ENCODE measurements at regions not wholly inside any gene's neighbourhood (a gene's known extent, or its start where the extent isn't known, plus 50 kb on each side); places are given as distances from the start of the nearest gene placed in this dataset.

GRCh38 chr21:25139414-25139813, 467.9 kb downstream of the MRPL39 start:
- Histone ChIP-seq H3K4me3 (no peak overlapping the region), H3K36me3 (no peaks in the 10 kb centered on the region), H3K4me1 (no peaks in the 10 kb centered on the region), H3K9me3 (peaks cover 0 to 2% (median 0%) of the 10 kb centered on the region in 4 donors), H3K27ac (no peak overlapping the region), H3K27me3 (no peaks in the 10 kb centered on the region)
- intact Hi-C loops (cut with DNase I), result no loop called here
- TF ChIP-seq POLR2AphosphoS5 (IDR thresholded peaks at IDR 0.05) (no peak), EP300 (IDR thresholded peaks at IDR 0.05) (no peak), POLR2A (IDR thresholded peaks at IDR 0.05) (no peak)
- TF ChIP-seq, protein P1, sequence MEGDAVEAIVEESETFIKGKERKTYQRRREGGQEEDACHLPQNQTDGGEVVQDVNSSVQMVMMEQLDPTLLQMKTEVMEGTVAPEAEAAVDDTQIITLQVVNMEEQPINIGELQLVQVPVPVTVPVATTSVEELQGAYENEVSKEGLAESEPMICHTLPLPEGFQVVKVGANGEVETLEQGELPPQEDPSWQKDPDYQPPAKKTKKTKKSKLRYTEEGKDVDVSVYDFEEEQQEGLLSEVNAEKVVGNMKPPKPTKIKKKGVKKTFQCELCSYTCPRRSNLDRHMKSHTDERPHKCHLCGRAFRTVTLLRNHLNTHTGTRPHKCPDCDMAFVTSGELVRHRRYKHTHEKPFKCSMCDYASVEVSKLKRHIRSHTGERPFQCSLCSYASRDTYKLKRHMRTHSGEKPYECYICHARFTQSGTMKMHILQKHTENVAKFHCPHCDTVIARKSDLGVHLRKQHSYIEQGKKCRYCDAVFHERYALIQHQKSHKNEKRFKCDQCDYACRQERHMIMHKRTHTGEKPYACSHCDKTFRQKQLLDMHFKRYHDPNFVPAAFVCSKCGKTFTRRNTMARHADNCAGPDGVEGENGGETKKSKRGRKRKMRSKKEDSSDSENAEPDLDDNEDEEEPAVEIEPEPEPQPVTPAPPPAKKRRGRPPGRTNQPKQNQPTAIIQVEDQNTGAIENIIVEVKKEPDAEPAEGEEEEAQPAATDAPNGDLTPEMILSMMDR (IDR thresholded peaks at IDR 0.05), result no peak
- no peak for DNase-seq
- 70 to 74% methylated on average over 1 of the region's 1 CpG for WGBS, 2 donors

DNA sequence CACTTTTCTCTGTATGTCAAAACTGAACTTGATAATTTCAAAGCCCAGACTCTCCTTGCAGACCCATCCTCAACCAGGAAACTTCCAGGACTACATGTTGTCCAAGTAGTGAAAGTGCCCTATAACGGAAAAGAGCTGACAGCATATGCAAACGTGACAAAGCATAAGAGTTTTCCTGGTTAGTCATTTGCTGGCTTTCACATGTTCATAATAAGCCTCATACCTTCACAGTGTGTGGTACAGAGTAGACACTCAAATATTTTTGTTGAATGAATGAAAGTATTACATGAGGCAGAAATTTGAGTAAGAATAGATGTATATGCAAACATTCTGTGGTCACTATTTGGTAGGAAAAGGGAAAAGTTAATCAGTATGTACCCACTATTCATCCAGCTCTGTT, 473.3 kb downstream of the MRPL39 start:
- no peaks in the 10 kb centered on the region for H3K36me3 ChIP-seq
- H3K9me3 ChIP-seq, result peaks cover 0 to 2% (median 0%) of the 10 kb centered on the region in 4 donors
- TF ChIP-seq EP300 (IDR thresholded peaks at IDR 0.05) (no peak), POLR2A (IDR thresholded peaks at IDR 0.05) (no peak), POLR2AphosphoS5 (IDR thresholded peaks at IDR 0.05) (no peak)
- TF ChIP-seq, protein P1 (IDR thresholded peaks at IDR 0.05), result no peak
- no peaks in the 10 kb centered on the region for H3K27me3 ChIP-seq
- WGBS, 2 donors, result 79 to 88% methylated on average over 2 of the region's 2 CpGs
- H3K4me1 ChIP-seq, result no peaks in the 10 kb centered on the region
- intact Hi-C loops (cut with DNase I), result no loop called here
- no peak for DNase-seq
- no peak overlapping the region for H3K4me3 ChIP-seq
- no peak overlapping the region for H3K27ac ChIP-seq

DNA sequence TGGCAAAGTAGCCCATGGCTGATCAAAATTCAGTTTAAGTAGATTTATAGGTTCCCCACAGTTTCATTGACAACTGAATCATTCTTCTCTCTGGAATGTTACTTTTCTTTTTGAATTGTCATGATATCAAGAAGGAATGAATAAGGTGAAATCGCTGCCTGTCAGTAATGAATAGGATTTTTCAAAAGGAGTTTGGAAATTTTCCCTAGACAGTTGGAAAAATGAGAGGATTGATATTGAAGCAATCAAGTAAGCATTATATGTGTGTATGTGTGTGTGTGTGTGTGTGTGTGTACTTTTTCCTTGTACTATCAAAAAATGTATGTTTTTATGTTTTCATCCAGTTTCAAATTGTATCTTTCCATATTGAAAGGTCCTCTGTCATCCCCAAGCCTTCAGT, 479.5 kb downstream of the MRPL39 start:
- Histone ChIP-seq H3K36me3 (no peaks in the 10 kb centered on the region), H3K27me3 (no peaks in the 10 kb centered on the region), H3K4me3 (no peak overlapping the region), H3K27ac (no peak overlapping the region), H3K9me3 (peaks cover 0 to 2% (median 0%) of the 10 kb centered on the region in 4 donors), H3K4me1 (no peaks in the 10 kb centered on the region)
- WGBS, 2 donors, result 69 to 78% methylated on average over 1 of the region's 1 CpG
- DNase-seq, result no peak
- TF ChIP-seq POLR2A (IDR thresholded peaks at IDR 0.05), result no peak
- TF ChIP-seq, protein P1 (IDR thresholded peaks at IDR 0.05), result no peak
- TF ChIP-seq POLR2AphosphoS5 (IDR thresholded peaks at IDR 0.05), result no peak
- no peak for TF ChIP-seq EP300 (IDR thresholded peaks at IDR 0.05)
- intact Hi-C loops (cut with DNase I), result no loop called here

- no peak for DNase-seq
- no peak overlapping the region for H3K27ac ChIP-seq
- intact Hi-C loops (cut with DNase I), result no loop called here
- TF ChIP-seq, protein P1 (IDR thresholded peaks at IDR 0.05), result no peak
- no peak for TF ChIP-seq POLR2A (IDR thresholded peaks at IDR 0.05)
- no peak for TF ChIP-seq EP300 (IDR thresholded peaks at IDR 0.05)
- no peak for TF ChIP-seq POLR2AphosphoS5 (IDR thresholded peaks at IDR 0.05)
- no peaks in the 10 kb centered on the region for H3K4me1 ChIP-seq
- H3K36me3 ChIP-seq, result no peaks in the 10 kb centered on the region
- 52 to 82% methylated on average over 1 of the region's 1 CpG for WGBS, 2 donors
- no peak overlapping the region for H3K4me3 ChIP-seq
- no peaks in the 10 kb centered on the region for H3K27me3 ChIP-seq
- H3K9me3 ChIP-seq, result peaks cover 0 to 2% (median 0%) of the 10 kb centered on the region in 4 donors
These were observed 480.3 kb downstream of the MRPL39 start for GRCh38 chr21:25127007-25127406.

DNA sequence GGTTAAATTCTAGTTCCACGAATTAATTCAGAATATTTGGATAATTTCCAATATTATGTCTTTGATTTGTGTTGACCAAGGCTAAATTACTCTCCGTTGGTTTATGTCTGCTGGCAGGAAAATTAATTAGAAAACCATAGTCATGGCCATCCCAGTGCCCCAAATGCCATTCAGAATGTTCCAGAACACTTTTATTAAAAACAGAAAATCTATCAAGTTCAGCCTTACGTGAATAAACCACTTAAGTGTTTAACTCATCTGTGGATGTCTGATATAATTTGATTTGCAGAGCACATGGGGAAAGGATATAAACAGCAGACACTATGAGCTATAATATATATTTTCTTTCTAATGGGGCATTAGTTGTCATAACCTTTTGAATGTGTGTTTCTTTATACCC, 480.7 kb downstream of the MRPL39 start:
- Histone ChIP-seq H3K36me3 (no peaks in the 10 kb centered on the region), H3K4me3 (no peak overlapping the region), H3K4me1 (no peaks in the 10 kb centered on the region), H3K9me3 (peaks cover 0 to 2% (median 0%) of the 10 kb centered on the region in 4 donors), H3K27me3 (no peaks in the 10 kb centered on the region), H3K27ac (no peak overlapping the region)
- TF ChIP-seq, protein P1 (IDR thresholded peaks at IDR 0.05), result no peak
- TF ChIP-seq POLR2A (IDR thresholded peaks at IDR 0.05), result no peak
- no peak for TF ChIP-seq EP300 (IDR thresholded peaks at IDR 0.05)
- intact Hi-C loops (cut with DNase I), result no loop called here
- no peak for DNase-seq
- 61 to 75% methylated on average over 3 of the region's 3 CpGs for WGBS, 2 donors
